ENCODE measurements at regions not wholly inside any gene's neighbourhood (a gene's known extent, or its start where the extent isn't known, plus 50 kb on each side); places are given as distances from the start of the nearest gene placed in this dataset.

DNA sequence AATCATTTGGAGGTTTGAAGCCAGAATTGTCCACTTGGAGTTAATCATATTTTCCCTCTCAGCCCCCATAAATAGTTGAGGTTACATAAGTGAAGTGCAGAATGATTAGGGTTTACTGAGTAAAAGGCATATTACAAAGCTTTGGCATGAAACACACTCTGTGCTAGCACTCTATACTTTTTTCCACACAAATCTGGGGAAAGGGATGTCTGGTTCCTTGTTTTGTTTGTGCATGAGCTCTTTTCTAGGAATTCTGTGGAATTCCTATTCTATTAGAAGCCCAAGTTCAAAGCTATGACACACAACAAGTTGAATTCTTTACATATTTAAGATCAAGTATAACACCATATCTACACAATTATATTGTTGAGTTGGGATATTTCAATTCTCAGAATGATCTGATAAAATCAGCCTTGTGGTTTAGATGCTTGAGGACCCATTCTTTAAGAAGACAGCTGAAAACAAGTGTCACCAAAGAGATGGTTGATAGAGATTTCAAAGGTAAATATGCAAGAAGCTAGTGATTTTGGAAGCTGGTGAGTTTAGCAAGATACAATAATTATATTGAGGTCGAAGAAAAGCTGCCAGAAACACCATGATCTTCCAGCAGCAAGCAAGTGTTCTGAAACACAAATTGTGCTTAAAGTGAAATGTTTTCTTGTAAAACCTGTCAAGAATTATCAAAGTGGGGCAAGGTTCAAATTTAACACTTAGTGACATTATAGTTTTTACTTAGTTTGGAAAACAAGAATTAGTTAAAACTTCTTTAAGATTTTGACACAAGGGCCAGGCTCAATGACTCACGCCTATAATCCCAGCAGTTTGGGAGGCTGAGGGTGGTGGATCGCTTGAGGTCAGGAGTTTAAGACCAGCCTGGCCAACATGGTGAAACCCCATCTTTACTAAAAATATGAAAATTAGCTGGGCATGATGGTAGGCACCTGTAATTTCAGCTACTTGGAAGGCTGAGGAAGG is 122.6 kb downstream of the INHBA start:
- Histone ChIP-seq H3K27ac (no peak overlapping the region), H3K4me1 (ENCODE audit: control insufficient read depth in 1 of 2, insufficient read depth in 1 of 2, low read depth in 1 of 2, low read length in 1 of 2) (peaks cover 0 to 3% of the 10 kb centered on the region in 2 experiments)
- TF ChIP-seq, protein P1, sequence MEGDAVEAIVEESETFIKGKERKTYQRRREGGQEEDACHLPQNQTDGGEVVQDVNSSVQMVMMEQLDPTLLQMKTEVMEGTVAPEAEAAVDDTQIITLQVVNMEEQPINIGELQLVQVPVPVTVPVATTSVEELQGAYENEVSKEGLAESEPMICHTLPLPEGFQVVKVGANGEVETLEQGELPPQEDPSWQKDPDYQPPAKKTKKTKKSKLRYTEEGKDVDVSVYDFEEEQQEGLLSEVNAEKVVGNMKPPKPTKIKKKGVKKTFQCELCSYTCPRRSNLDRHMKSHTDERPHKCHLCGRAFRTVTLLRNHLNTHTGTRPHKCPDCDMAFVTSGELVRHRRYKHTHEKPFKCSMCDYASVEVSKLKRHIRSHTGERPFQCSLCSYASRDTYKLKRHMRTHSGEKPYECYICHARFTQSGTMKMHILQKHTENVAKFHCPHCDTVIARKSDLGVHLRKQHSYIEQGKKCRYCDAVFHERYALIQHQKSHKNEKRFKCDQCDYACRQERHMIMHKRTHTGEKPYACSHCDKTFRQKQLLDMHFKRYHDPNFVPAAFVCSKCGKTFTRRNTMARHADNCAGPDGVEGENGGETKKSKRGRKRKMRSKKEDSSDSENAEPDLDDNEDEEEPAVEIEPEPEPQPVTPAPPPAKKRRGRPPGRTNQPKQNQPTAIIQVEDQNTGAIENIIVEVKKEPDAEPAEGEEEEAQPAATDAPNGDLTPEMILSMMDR (IDR thresholded peaks at IDR 0.05), result no peak

DNA sequence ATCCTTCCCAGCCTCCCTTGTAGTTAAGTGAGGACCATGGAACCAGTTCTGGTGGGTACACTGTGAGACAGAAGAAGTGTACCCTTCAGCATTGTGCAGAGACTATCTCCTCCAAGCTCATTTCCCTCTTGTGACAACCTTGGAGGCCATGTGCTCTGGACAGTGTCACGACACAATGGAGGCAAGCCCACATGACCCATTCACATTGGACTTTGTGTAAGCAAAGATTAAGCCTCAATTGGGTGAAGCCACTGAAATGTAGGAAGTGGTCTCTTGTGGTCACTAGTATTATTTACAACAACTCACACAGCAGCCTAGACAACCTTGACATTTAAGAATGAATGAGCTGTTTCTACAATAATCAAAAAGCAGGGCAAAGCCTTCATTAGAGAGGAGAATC is 124.2 kb downstream of the INHBA start:
- Histone ChIP-seq H3K27me3 (no peaks in the 10 kb centered on the region), H3K27ac (no peak overlapping the region), H3K36me3 (no peaks in the 10 kb centered on the region), H3K4me3 (ENCODE audit: low read depth in 1 of 2, low read length in 1 of 2) (no peak overlapping the region), H3K4me1 (ENCODE audit: control insufficient read depth in 1 of 2, insufficient read depth in 1 of 2, low read depth in 1 of 2, low read length in 1 of 2) (no peaks in the 10 kb centered on the region), H3K9me3 (no peaks in the 10 kb centered on the region)
- TF ChIP-seq, protein P1 (IDR thresholded peaks at IDR 0.05), result no peak

More for the DNA sequence above, 122.6 kb downstream of the INHBA start:
- no peaks in the 10 kb centered on the region for H3K36me3 ChIP-seq
- H3K4me3 ChIP-seq (ENCODE audit: low read depth in 1 of 2, low read length in 1 of 2), result no peak overlapping the region
- H3K27me3 ChIP-seq, result no peaks in the 10 kb centered on the region
- no peaks in the 10 kb centered on the region for H3K9me3 ChIP-seq

GRCh38 chr7:41576166-41576565 is 126.7 kb downstream of the INHBA start:
- Histone ChIP-seq H3K36me3 (no peaks in the 10 kb centered on the region), H3K27me3 (no peaks in the 10 kb centered on the region), H3K9me3 (no peaks in the 10 kb centered on the region), H3K4me1 (ENCODE audit: control insufficient read depth in 1 of 2, insufficient read depth in 1 of 2, low read depth in 1 of 2, low read length in 1 of 2) (no peaks in the 10 kb centered on the region), H3K27ac (no peak overlapping the region), H3K4me3 (ENCODE audit: low read depth in 1 of 2, low read length in 1 of 2) (no peak overlapping the region)
- TF ChIP-seq, protein P1 (IDR thresholded peaks at IDR 0.05), result no peak

- TF ChIP-seq, protein P1 (IDR thresholded peaks at IDR 0.05), result no peak
- Histone ChIP-seq H3K36me3 (no peaks in the 10 kb centered on the region), H3K27me3 (no peaks in the 10 kb centered on the region), H3K27ac (no peak overlapping the region), H3K4me1 (ENCODE audit: control insufficient read depth in 1 of 2, insufficient read depth in 1 of 2, low read depth in 1 of 2, low read length in 1 of 2) (no peaks in the 10 kb centered on the region), H3K9me3 (no peaks in the 10 kb centered on the region), H3K4me3 (ENCODE audit: low read depth in 1 of 2, low read length in 1 of 2) (no peak overlapping the region)
Measured at GRCh38 chr7:41574377-41574776, 128.5 kb downstream of the INHBA start.

DNA sequence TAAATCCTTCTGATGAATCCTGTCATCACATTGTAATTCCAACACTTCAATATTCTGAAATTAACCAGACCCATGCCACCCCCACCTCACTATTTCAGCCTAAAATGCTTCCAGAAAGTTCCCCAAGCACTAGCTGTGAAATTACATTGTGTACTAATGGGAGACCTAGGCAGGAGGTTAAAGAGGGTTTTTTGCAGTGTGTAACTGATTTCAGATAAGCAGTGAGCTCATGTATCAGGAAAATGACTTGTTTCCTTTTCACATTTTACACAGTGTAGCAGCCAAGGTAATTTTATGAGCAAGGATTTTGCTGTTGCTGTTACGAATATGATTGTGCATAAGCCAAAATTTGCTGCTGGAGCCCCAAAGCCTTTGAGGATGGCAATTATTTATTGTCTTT is 129.0 kb downstream of the INHBA start:
- TF ChIP-seq, protein P1 (IDR thresholded peaks at IDR 0.05), result no peak
- Histone ChIP-seq H3K4me3 (ENCODE audit: low read depth in 1 of 2, low read length in 1 of 2) (no peak overlapping the region), H3K27ac (no peak overlapping the region), H3K36me3 (no peaks in the 10 kb centered on the region), H3K4me1 (ENCODE audit: control insufficient read depth in 1 of 2, insufficient read depth in 1 of 2, low read depth in 1 of 2, low read length in 1 of 2) (no peaks in the 10 kb centered on the region), H3K27me3 (no peaks in the 10 kb centered on the region), H3K9me3 (no peaks in the 10 kb centered on the region)
